HG02642 (cell line): ENCODE measurements at regions not wholly inside any gene's neighbourhood (a gene's known extent, or its start where the extent isn't known, plus 50 kb on each side); places are given as distances from the start of the nearest gene placed in this dataset.
"Not testable (repeated sequence)": the region's sequence is repeated elsewhere in the genome, so short reads cannot be mapped to it uniquely, and the experiment has no call there.

Experiments used
- ATAC-seq: cut with Tn5 transposase; IDR thresholded peaks from one replicate; pipeline ENCODE4 v1.9.1; 2021; ENCODE audit warnings: mild to moderate bottlenecking; ENCODE audit not compliant: unreplicated experiment, poor library complexity

- no peak for ATAC-seq
These were observed 349.8 kb upstream of the ARID1B start for GRCh38 chr6:156427345-156427744.

- no peak for ATAC-seq
These were observed 351.7 kb upstream of the ARID1B start for GRCh38 chr6:156425359-156426020.

GRCh38 chr6:156423829-156424228, 353.3 kb upstream of the ARID1B start:
- ATAC-seq, result no peak

GRCh38 chr6:156423075-156423474, 354.1 kb upstream of the ARID1B start:
- no peak for ATAC-seq

GRCh38 chr6:156421933-156422332, 355.2 kb upstream of the ARID1B start:
- no peak for ATAC-seq

- ATAC-seq, result not testable (repeated sequence)
These were observed 355.9 kb upstream of the ARID1B start for GRCh38 chr6:156421301-156421700.

GRCh38 chr6:156420172-156420993, 356.8 kb upstream of the ARID1B start:
- no peak for ATAC-seq

GRCh38 chr6:156419594-156419993, 357.6 kb upstream of the ARID1B start:
- no peak for ATAC-seq

GRCh38 chr6:156418253-156418652, 358.9 kb upstream of the ARID1B start:
- no peak for ATAC-seq

GRCh38 chr6:156416391-156416790, 360.8 kb upstream of the ARID1B start:
- no peak for ATAC-seq

GRCh38 chr6:156413154-156413553, 364.0 kb upstream of the ARID1B start:
- no peak for ATAC-seq

- no peak for ATAC-seq
These were observed 366.5 kb upstream of the ARID1B start for GRCh38 chr6:156410649-156411048.

- no peak for ATAC-seq
These were observed 368.5 kb upstream of the ARID1B start for GRCh38 chr6:156408655-156409054.

GRCh38 chr6:156407334-156407733, 369.8 kb upstream of the ARID1B start:
- ATAC-seq, result no peak

GRCh38 chr6:156406688-156407087, 370.5 kb upstream of the ARID1B start:
- no peak for ATAC-seq

- no peak for ATAC-seq
These were observed 371.1 kb upstream of the ARID1B start for GRCh38 chr6:156406099-156406498.

GRCh38 chr6:156402628-156403027, 374.6 kb upstream of the ARID1B start:
- no peak for ATAC-seq

- no peak for ATAC-seq
These were observed 375.0 kb upstream of the ARID1B start for GRCh38 chr6:156402227-156402626.

- no peak for ATAC-seq
These were observed 376.7 kb upstream of the ARID1B start for GRCh38 chr6:156400487-156400886.

GRCh38 chr6:156398966-156399365, 378.2 kb upstream of the ARID1B start:
- no peak for ATAC-seq

- no peak for ATAC-seq
These were observed 378.8 kb upstream of the ARID1B start for GRCh38 chr6:156398371-156398770.
